Gastroesophageal sphincter (tissue), 3 donors: ENCODE measurements at regions not wholly inside any gene's neighbourhood (a gene's known extent, or its start where the extent isn't known, plus 50 kb on each side); places are given as distances from the start of the nearest gene placed in this dataset.

Experiments
- CTCF ChIP-seq, 4 experiments: fragments of 200-600 bp in 2 of 4; fragments of 450-650 bp in 2 of 4; sonication (generic) in 1 of 4; IDR thresholded peaks; one replicate each; pipeline ENCODE4 v1.5.1; 2017 to 2019; ENCODE audit warnings: antibody characterized with exemption in 4 of 4, mild to moderate bottlenecking in 2 of 4, moderate library complexity in 2 of 4
- POLR2A ChIP-seq, 2 donors: fragments of 450-650 bp; IDR thresholded peaks; one replicate each; pipeline ENCODE4 v1.6.1; 2017; ENCODE audit warnings: antibody characterized with exemption in 2 of 2, mild to moderate bottlenecking in 2 of 2, moderate library complexity in 1 of 2
- POLR2AphosphoS5 ChIP-seq: sonication (generic); formaldehyde crosslinking; IDR thresholded peaks from one replicate; pipeline ENCODE4 v1.6.1; 2017; ENCODE audit warnings: antibody characterized with exemption

GRCh38 chr13:111515307-111515617, 194.8 kb downstream of the TEX29 start:
- TF ChIP-seq POLR2AphosphoS5, result no peak
- no peak for TF ChIP-seq CTCF (IDR thresholded peaks at IDR 0.05)
- TF ChIP-seq POLR2A (IDR thresholded peaks at IDR 0.05), result no peak
